ENCODE measurements at regions not wholly inside any gene's neighbourhood (a gene's known extent, or its start where the extent isn't known, plus 50 kb on each side); places are given as distances from the start of the nearest gene placed in this dataset.

DNA sequence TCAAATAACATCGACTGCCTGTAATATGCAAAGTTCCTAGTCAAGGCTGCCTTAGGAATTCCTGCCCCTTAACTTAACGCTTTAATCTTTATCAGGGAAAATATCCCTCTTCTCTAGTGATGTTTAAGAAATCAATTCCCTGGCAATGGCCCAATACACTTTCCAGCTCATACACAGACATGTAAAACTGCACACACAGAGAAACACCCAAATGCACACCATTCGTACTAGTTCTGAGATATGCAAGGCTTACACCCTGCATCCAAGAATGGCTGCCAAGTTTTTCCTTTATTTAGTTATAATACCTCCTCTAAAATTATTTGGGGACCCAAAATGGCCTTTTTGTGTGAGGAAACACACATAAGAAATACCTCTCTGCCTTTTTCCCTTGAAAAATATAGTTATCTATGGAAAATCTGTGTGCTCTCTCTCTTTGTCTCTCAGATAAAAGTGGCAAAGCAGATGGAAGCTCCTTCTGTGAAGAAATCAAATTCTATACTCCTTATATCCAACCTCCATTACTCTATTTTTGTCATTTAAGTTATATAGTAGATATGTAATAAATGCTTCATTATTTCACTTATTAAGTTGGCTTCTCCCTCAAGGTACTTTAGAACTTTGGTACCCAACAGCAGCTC, 120.0 kb upstream of the MDM1 start:
- no peak overlapping the region for H3K4me3 ChIP-seq (ENCODE audit: control insufficient read depth, low read depth, low read length)
- TF ChIP-seq, protein P1, sequence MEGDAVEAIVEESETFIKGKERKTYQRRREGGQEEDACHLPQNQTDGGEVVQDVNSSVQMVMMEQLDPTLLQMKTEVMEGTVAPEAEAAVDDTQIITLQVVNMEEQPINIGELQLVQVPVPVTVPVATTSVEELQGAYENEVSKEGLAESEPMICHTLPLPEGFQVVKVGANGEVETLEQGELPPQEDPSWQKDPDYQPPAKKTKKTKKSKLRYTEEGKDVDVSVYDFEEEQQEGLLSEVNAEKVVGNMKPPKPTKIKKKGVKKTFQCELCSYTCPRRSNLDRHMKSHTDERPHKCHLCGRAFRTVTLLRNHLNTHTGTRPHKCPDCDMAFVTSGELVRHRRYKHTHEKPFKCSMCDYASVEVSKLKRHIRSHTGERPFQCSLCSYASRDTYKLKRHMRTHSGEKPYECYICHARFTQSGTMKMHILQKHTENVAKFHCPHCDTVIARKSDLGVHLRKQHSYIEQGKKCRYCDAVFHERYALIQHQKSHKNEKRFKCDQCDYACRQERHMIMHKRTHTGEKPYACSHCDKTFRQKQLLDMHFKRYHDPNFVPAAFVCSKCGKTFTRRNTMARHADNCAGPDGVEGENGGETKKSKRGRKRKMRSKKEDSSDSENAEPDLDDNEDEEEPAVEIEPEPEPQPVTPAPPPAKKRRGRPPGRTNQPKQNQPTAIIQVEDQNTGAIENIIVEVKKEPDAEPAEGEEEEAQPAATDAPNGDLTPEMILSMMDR (IDR thresholded peaks at IDR 0.05; ENCODE audit: control insufficient read depth, insufficient read depth, low read depth, low read length, missing control alignments): no peak
- no peak for DNase-seq (ENCODE audit: low read depth)

DNA sequence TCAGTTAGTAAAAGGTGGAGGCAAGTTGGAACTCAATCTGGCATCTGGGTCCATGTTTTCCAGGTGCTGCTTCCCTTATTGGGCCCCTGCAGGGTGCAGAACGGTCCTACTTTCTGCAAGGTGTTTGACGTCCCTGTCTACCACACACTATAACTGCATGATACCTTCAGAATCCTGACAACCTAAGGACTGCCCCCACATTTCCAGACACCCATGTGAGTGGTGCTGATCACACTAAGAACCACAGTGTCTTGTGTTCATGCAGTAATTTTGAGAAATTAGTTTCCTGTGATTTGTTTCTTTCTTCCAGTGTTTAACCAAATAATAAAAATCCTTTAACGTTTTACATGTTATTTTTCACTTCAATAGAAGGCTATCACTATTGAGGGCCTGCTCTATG, 121.1 kb upstream of the MDM1 start:
- no peak overlapping the region for H3K4me3 ChIP-seq (ENCODE audit: control insufficient read depth, low read depth, low read length)
- no peak for DNase-seq (ENCODE audit: low read depth)
- TF ChIP-seq, protein P1 (IDR thresholded peaks at IDR 0.05; ENCODE audit: control insufficient read depth, insufficient read depth, low read depth, low read length, missing control alignments): no peak

DNA sequence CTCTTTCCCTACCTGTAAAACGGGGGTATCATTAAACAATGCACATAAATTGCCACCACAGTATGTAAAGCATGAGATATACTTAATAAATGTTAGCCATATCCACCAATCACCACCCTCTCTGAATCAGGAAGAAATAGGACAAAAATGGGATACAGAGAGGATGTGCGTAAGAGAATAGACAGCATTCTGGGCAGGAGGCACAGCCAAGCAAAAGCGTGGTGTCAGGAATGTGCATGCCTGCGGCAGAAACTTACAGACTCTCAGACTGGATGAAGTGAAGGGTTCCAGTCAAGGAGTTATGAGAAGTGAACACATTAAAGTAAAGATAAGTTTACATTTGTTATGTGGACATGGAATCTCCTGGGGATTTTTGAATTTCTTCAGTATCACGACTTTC, 121.7 kb upstream of the MDM1 start:
- H3K4me3 ChIP-seq (ENCODE audit: control insufficient read depth, low read depth, low read length): no peak overlapping the region
- TF ChIP-seq, protein P1 (IDR thresholded peaks at IDR 0.05; ENCODE audit: control insufficient read depth, insufficient read depth, low read depth, low read length, missing control alignments): no peak
- DNase-seq (ENCODE audit: low read depth): no peak

DNA sequence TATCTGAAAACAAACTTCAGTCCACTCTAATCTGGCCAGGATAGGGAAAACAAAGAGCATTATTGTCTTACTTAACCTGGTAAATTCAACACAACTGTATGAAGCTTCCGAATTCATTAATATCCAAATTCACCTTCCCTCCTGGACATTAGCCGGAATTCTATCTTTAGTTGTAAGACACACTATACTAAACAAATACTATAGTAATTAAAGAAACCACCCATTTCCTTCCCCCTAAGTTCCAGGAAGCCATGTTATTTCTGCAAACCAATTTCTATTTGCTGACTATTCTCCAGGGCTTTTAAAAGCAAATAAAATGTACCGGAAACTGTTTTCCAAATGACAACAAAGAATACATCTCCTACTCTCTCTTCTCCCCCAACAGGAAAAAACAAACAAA, 122.7 kb upstream of the MDM1 start:
- no peak overlapping the region for H3K4me3 ChIP-seq (ENCODE audit: control insufficient read depth, low read depth, low read length)
- DNase-seq (ENCODE audit: low read depth): no peak
- TF ChIP-seq, protein P1 (IDR thresholded peaks at IDR 0.05; ENCODE audit: control insufficient read depth, insufficient read depth, low read depth, low read length, missing control alignments): no peak

DNA sequence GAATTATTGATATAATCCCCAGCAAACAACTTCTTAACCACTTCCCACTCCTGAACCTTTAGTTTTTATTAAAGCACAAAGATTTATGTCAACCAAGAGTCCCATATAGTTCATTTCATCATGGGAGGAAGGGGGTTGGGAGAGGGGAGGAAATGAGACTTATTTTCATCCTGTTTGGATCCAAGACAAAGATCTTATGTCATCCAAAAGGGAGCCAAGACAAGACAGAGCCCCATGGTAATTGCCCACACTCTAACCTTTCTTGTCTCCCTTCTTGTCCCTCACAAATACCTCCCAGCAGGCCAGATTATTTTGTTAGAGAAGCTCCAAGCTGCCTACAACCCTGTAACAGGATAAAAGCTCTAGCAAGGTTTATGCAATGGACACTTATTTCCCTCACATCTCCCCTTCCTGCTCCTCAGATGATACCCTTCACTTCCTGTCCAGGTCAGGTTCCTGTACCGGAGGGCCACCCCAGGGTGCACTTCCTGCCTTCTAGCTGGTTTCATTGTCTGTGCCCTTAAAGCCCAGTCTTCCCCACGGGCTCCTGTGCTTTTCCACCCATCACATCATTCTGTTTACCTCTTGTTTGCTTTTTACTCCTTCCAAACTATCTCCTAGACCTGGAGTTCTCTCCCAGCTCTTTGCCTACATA, 123.7 kb upstream of the MDM1 start:
- no peak for DNase-seq (ENCODE audit: low read depth)
- H3K4me3 ChIP-seq (ENCODE audit: control insufficient read depth, low read depth, low read length): no peak overlapping the region
- TF ChIP-seq, protein P1 (IDR thresholded peaks at IDR 0.05; ENCODE audit: control insufficient read depth, insufficient read depth, low read depth, low read length, missing control alignments): no peak

DNA sequence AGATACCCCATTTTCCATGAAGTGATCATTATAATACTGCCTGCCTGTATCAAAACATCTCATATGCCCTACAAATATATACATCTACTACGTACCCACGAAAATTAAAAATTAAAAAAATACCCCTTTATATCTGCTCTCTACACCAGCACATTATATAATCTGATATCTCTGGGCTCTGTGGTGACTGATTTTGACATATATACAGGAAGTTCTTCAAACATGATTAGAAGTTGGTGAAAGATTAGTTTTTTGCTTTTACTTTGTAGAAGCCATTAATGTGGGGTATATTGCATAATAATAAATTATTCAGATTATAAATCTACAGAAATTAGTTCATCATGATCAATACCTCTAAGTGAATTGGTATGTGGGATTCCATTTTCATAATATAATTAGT, 126.7 kb upstream of the MDM1 start:
- no peak for DNase-seq (ENCODE audit: low read depth)
- H3K4me3 ChIP-seq (ENCODE audit: control insufficient read depth, low read depth, low read length): no peak overlapping the region
- TF ChIP-seq, protein P1 (IDR thresholded peaks at IDR 0.05; ENCODE audit: control insufficient read depth, insufficient read depth, low read depth, low read length, missing control alignments): no peak
